ENCODE measurements at regions not wholly inside any gene's neighbourhood (a gene's known extent, or its start where the extent isn't known, plus 50 kb on each side); places are given as distances from the start of the nearest gene placed in this dataset.

DNA sequence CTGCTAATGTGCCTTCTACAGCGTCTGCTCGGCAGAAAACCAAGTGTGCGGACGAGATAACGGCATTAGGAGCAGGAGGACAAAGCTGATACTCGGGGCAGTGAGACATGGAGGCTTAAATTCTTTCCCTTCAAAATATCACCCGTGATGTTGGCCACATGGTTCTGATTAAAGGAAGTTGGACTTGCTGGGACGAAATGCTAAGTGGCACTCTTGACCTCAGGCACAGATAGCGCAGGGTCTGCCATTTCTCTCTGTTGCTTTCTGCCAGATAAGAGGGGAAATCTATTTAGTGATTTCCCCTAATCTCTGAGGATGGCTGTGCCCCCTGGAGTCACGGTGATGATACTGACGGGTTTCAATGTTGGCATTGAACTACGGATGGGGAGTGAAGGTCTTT lies 509.6 kb upstream of the EEF2KMT start:
- intact Hi-C loops (cut with DNase I; ENCODE audit: low total_unique reads) = no loop called here
- Histone ChIP-seq H3K27me3 (no peaks in the 10 kb centered on the region), H3K9me3 (no peaks in the 10 kb centered on the region), H3K4me1 (no peaks in the 10 kb centered on the region), H3K36me3 (no peaks in the 10 kb centered on the region), H3K4me3 (no peak overlapping the region), H3K27ac (no peak overlapping the region)
- DNase-seq (ENCODE audit: low spot score in 2 of 2) = no peak
- TF ChIP-seq POLR2AphosphoS5 (IDR thresholded peaks at IDR 0.05) (no peak), CTCF (IDR thresholded peaks at IDR 0.05) (no peak), POLR2A (IDR thresholded peaks at IDR 0.05) (no peak)

GRCh38 chr16:5605404-5605803 lies 507.8 kb upstream of the EEF2KMT start:
- Histone ChIP-seq H3K9me3 (peaks cover 0 to 3% of the 10 kb centered on the region in 2 donors), H3K36me3 (no peaks in the 10 kb centered on the region), H3K27ac (no peak overlapping the region), H3K4me3 (no peak overlapping the region), H3K27me3 (no peaks in the 10 kb centered on the region), H3K4me1 (no peaks in the 10 kb centered on the region)
- TF ChIP-seq POLR2A (IDR thresholded peaks at IDR 0.05) (no peak), CTCF (IDR thresholded peaks at IDR 0.05) (no peak), POLR2AphosphoS5 (IDR thresholded peaks at IDR 0.05) (no peak)
- intact Hi-C loops (cut with DNase I; ENCODE audit: low total_unique reads) = no loop called here
- no peak for DNase-seq (ENCODE audit: low spot score in 2 of 2)

DNA sequence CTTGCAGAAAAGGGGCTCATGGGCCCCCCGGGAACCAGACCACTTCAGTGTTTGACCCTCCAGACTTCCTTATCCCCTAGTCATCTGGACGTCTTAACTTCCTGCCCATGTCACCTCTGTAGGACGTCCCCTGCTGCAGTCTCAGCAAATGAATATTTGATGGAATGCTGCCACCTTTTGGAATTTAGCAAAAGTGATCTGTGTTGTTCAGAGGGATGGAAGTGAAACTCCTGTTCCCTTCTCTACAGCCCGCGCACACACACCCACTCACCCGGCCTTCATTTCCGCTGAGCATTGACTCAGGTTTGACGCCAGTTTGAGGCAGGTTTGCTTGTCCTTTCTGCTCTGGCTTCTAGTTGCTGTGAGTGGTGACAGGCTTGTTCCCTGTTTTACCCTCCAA lies 507.2 kb upstream of the EEF2KMT start:
- H3K27me3 ChIP-seq = no peaks in the 10 kb centered on the region
- peaks cover 0 to 3% of the 10 kb centered on the region in 2 donors for H3K9me3 ChIP-seq
- intact Hi-C loops (cut with DNase I; ENCODE audit: low total_unique reads) = no loop called here
- H3K4me3 ChIP-seq = no peak overlapping the region
- no peak overlapping the region for H3K27ac ChIP-seq
- TF ChIP-seq POLR2A (IDR thresholded peaks at IDR 0.05) (no peak), CTCF (IDR thresholded peaks at IDR 0.05) (peak in 1 of 3 donors; percentile 33)
- H3K4me1 ChIP-seq = no peaks in the 10 kb centered on the region
- H3K36me3 ChIP-seq = no peaks in the 10 kb centered on the region
- no peak for DNase-seq (ENCODE audit: low spot score in 2 of 2)

- Histone ChIP-seq H3K9me3 (peaks cover 0 to 3% of the 10 kb centered on the region in 2 donors), H3K4me3 (no peak overlapping the region), H3K4me1 (no peaks in the 10 kb centered on the region), H3K36me3 (no peaks in the 10 kb centered on the region), H3K27ac (no peak overlapping the region), H3K27me3 (no peaks in the 10 kb centered on the region)
- DNase-seq (ENCODE audit: low spot score in 2 of 2) = no peak
- TF ChIP-seq POLR2A (IDR thresholded peaks at IDR 0.05) (no peak), CTCF (IDR thresholded peaks at IDR 0.05) (no peak)
- intact Hi-C loops (cut with DNase I; ENCODE audit: low total_unique reads) = no loop called here
Observed at GRCh38 chr16:5603836-5604235, 506.2 kb upstream of the EEF2KMT start.

GRCh38 chr16:5601957-5602356 lies 504.4 kb upstream of the EEF2KMT start:
- H3K27ac ChIP-seq = no peak overlapping the region
- peaks cover 0 to 3% of the 10 kb centered on the region in 2 donors for H3K9me3 ChIP-seq
- no peak for DNase-seq (ENCODE audit: low spot score in 2 of 2)
- intact Hi-C loops (cut with DNase I; ENCODE audit: low total_unique reads) = no loop called here
- H3K4me3 ChIP-seq = no peak overlapping the region
- no peaks in the 10 kb centered on the region for H3K4me1 ChIP-seq
- no peaks in the 10 kb centered on the region for H3K27me3 ChIP-seq
- no peaks in the 10 kb centered on the region for H3K36me3 ChIP-seq
- no peak for TF ChIP-seq CTCF (IDR thresholded peaks at IDR 0.05)
- TF ChIP-seq POLR2A (IDR thresholded peaks at IDR 0.05) = no peak
- no peak for TF ChIP-seq POLR2AphosphoS5 (IDR thresholded peaks at IDR 0.05)

Measured in breast epithelium (tissue), 4 donors.